IMR-90 (cell line): ENCODE measurements at regions not wholly inside any gene's neighbourhood (a gene's known extent, or its start where the extent isn't known, plus 50 kb on each side); places are given as distances from the start of the nearest gene placed in this dataset.

ENCODE experiments used
- ATAC-seq: fragments of 200-7000 bp; cut with Tn5 transposase; 2 replicates; pipeline ENCODE4 v1.9.1; 2020; ENCODE audit warnings: low read depth, mild to moderate bottlenecking, moderate library complexity
- BruUV-seq: library from RNA; stranded (reverse); fragments of 400-500 nt; replicated peaks from 2 replicates; lab custom pipeline; 2021; lab: Mats Ljungman, UMichigan
- CTCF ChIA-PET: fragments of 300-600 bp; formaldehyde crosslinking; extraction: SDS; loops from one replicate; lab custom pipeline; 2021; ENCODE audit warnings: antibody characterized with exemption; lab: Yijun Ruan, JAX
- POLR2A ChIA-PET: fragments of 300-600 bp; sonication (Branson Sonifier 250); formaldehyde crosslinking; loops from one replicate; lab custom pipeline; 2022; ENCODE audit warnings: antibody characterized with exemption; ENCODE audit not compliant: unreplicated experiment; lab: Charles Lee
- DNase-seq: peaks from one replicate; pipeline ENCODE4 v3.0.0; 2013
- H2AFZ ChIP-seq: replicated peaks from 2 replicates; pipeline ENCODE3; 2013; ENCODE audit warnings: low read length, mild to moderate bottlenecking; ENCODE audit not compliant: poor library complexity
- H2AK5ac ChIP-seq: 2 replicates; pipeline ENCODE4 v1.6.1; 2013; ENCODE audit warnings: low read depth, low read length, inconsistent platforms
- H2AK9ac ChIP-seq: replicated peaks from 2 replicates; pipeline ENCODE3; 2013; ENCODE audit warnings: mild to moderate bottlenecking, low read depth, low read length, moderate library complexity; ENCODE audit not compliant: poor library complexity
- H2BK120ac ChIP-seq: 2 replicates; pipeline ENCODE4 v1.6.1; 2013; ENCODE audit warnings: low read depth, low read length, inconsistent platforms
- H2BK15ac ChIP-seq: 3 replicates; pipeline ENCODE4 v1.6.1; 2013; ENCODE audit warnings: low read depth, low read length, inconsistent platforms
- H2BK20ac ChIP-seq: 2 replicates; pipeline ENCODE4 v1.6.1; 2013; ENCODE audit warnings: low read depth, mild to moderate bottlenecking, inconsistent platforms, low read length, moderate library complexity
- H2BK5ac ChIP-seq: 2 replicates; pipeline ENCODE4 v1.6.1; 2013; ENCODE audit warnings: mild to moderate bottlenecking, low read depth, low read length, inconsistent platforms; ENCODE audit not compliant: poor library complexity, severe bottlenecking
- H3K14ac ChIP-seq: replicated peaks from 2 replicates; pipeline ENCODE4 v1.6.1; 2013; ENCODE audit warnings: low read depth, low read length, inconsistent platforms
- H3K18ac ChIP-seq: 2 replicates; pipeline ENCODE4 v1.6.1; 2013; ENCODE audit warnings: low read depth, low read length, control low read depth
- H3K23ac ChIP-seq: 2 replicates; pipeline ENCODE4 v1.6.1; 2013; ENCODE audit warnings: low read depth, low read length, inconsistent platforms
- H3K27ac ChIP-seq: 2 replicates; pipeline ENCODE4 v1.5.1; 2013; ENCODE audit warnings: mild to moderate bottlenecking, control low read depth, low read length; ENCODE audit not compliant: insufficient read depth
- H3K27me3 ChIP-seq: 2 replicates; pipeline ENCODE4 v1.6.1; 2013; ENCODE audit warnings: low read length; ENCODE audit not compliant: control insufficient read depth, insufficient read depth
- H3K36me3 ChIP-seq: 2 replicates; pipeline ENCODE4 v1.6.1; 2013; ENCODE audit warnings: low read length, mixed read lengths; ENCODE audit not compliant: control insufficient read depth, insufficient read depth
- H3K4ac ChIP-seq: 2 replicates; pipeline ENCODE4 v1.6.1; 2013; ENCODE audit warnings: low read depth, low read length, inconsistent platforms
- H3K4me1 ChIP-seq: 2 replicates; pipeline ENCODE4 v1.6.1; 2013; ENCODE audit warnings: low read length, mixed read lengths; ENCODE audit not compliant: control insufficient read depth, insufficient read depth
- H3K4me2 ChIP-seq: 2 replicates; pipeline ENCODE4 v1.6.1; 2013; ENCODE audit warnings: low read depth, mild to moderate bottlenecking, control low read depth, low read length, moderate library complexity
- H3K4me3 ChIP-seq: 2 replicates; pipeline ENCODE4 v1.5.1; 2013; ENCODE audit warnings: low read depth, mild to moderate bottlenecking, control low read depth, low read length, moderate library complexity; ENCODE audit not compliant: insufficient read depth
- H3K56ac ChIP-seq: 2 replicates; pipeline ENCODE4 v1.6.1; 2013; ENCODE audit warnings: low read length, inconsistent platforms; ENCODE audit not compliant: insufficient read depth; ENCODE audit errors: extremely low read depth
- H3K79me1 ChIP-seq, 2 experiments: 2 replicates each; pipeline ENCODE4 v1.6.1; 2013; ENCODE audit warnings: low read length in 2 of 2, inconsistent platforms in 1 of 2, low read depth in 1 of 2
- H3K9ac ChIP-seq: 2 replicates; pipeline ENCODE4 v1.6.1; 2013; ENCODE audit warnings: low read depth, low read length, control low read depth
- H3K9me1 ChIP-seq: 2 replicates; pipeline ENCODE4 v1.6.1; 2013; ENCODE audit warnings: low read length, inconsistent platforms; ENCODE audit not compliant: insufficient read depth
- H3K9me3 ChIP-seq: 2 replicates; pipeline ENCODE4 v1.6.1; 2013; ENCODE audit warnings: low read length; ENCODE audit not compliant: control insufficient read depth, insufficient read depth
- H4K20me1 ChIP-seq: 2 replicates; pipeline ENCODE4 v1.6.1; 2013; ENCODE audit warnings: low read length, inconsistent platforms; ENCODE audit not compliant: insufficient read depth
- H4K5ac ChIP-seq: 2 replicates; pipeline ENCODE4 v1.6.1; 2013; ENCODE audit warnings: mild to moderate bottlenecking, low read depth, low read length, control low read depth
- H4K8ac ChIP-seq, 2 experiments: 2 replicates each; pipeline ENCODE4 v1.6.1; 2013; ENCODE audit warnings: low read depth in 2 of 2, low read length in 2 of 2, control low read depth in 1 of 2, inconsistent platforms in 1 of 2
- H4K91ac ChIP-seq: 2 replicates; pipeline ENCODE4 v1.6.1; 2013; ENCODE audit warnings: low read depth, low read length, inconsistent platforms; ENCODE audit not compliant: insufficient read depth
- BHLHE40 ChIP-seq: fragments of 150-350 bp; IDR thresholded peaks from 2 replicates; pipeline ENCODE4 v1.6.1; 2016; ENCODE audit warnings: mild to moderate bottlenecking, low read depth, low read length
- CEBPB ChIP-seq: IDR thresholded peaks from 2 replicates; pipeline ENCODE4 v1.6.1; 2012; ENCODE audit warnings: low read depth, low read length, improper control_type of control experiment
- CHD1 ChIP-seq: IDR thresholded peaks from 2 replicates; pipeline ENCODE4 v1.6.1; 2012; ENCODE audit warnings: low read depth, low read length, improper control_type of control experiment
- FOS ChIP-seq: fragments of 150-350 bp; IDR thresholded peaks from 2 replicates; pipeline ENCODE4 v1.6.1; 2016; ENCODE audit warnings: low read depth, low read length
- MAFK ChIP-seq: IDR thresholded peaks from 2 replicates; pipeline ENCODE4 v1.6.1; 2012; ENCODE audit warnings: low read depth, low read length, improper control_type of control experiment
- MAZ ChIP-seq: IDR thresholded peaks from 2 replicates; pipeline ENCODE4 v1.6.1; 2012; ENCODE audit warnings: low read depth, mild to moderate bottlenecking, low read length, improper control_type of control experiment, moderate library complexity, borderline replicate concordance
- MXI1 ChIP-seq: IDR thresholded peaks from 2 replicates; pipeline ENCODE4 v1.6.1; 2012; ENCODE audit warnings: low read depth, mild to moderate bottlenecking, low read length, moderate library complexity, borderline replicate concordance
- NFE2L2 ChIP-seq: fragments of 150-350 bp; IDR thresholded peaks from 2 replicates; pipeline ENCODE4 v1.6.1; 2016; ENCODE audit warnings: low read depth, mild to moderate bottlenecking, low read length
- POLR2A ChIP-seq: IDR thresholded peaks from 2 replicates; pipeline ENCODE4 v1.6.1; 2012; ENCODE audit warnings: mild to moderate bottlenecking, low read depth, low read length
- RAD21 ChIP-seq: IDR thresholded peaks from 2 replicates; pipeline ENCODE4 v1.6.1; 2012; ENCODE audit warnings: low read length, improper control_type of control experiment
- RCOR1 ChIP-seq: IDR thresholded peaks from 2 replicates; pipeline ENCODE4 v1.6.1; 2012; ENCODE audit warnings: mild to moderate bottlenecking, low read length, improper control_type of control experiment; ENCODE audit not compliant: insufficient replicate concordance
- RFX5 ChIP-seq: IDR thresholded peaks from 2 replicates; pipeline ENCODE4 v1.8.0; 2012; ENCODE audit warnings: low read depth, mild to moderate bottlenecking, low read length, moderate library complexity
- SMC3 ChIP-seq: fragments of 150-350 bp; IDR thresholded peaks from 2 replicates; pipeline ENCODE4 v1.6.1; 2016; ENCODE audit warnings: low read depth, mild to moderate bottlenecking, antibody characterized with exemption, low read length, moderate library complexity
- dilution Hi-C: fragments of 300-500 bp; cut with HindIII; formaldehyde crosslinking; loops from one replicate; pipeline ENCODE4 v1.14.3; 2018; ENCODE audit warnings: low sequenced_read_pairs; ENCODE audit not compliant: unreplicated experiment
- in situ Hi-C: fragments of 300-500 bp; cut with MboI; formaldehyde crosslinking; loops from 3 replicates; pipeline ENCODE4 v1.14.3; 2019; ENCODE audit warnings: low sequenced_read_pairs, inconsistent platforms, mixed read lengths
- intact Hi-C: fragments of 100-400 bp; cut with micrococcal nuclease; formaldehyde crosslinking; loops from 2 replicates; pipeline ENCODE4 v1.10.0; 2022
- TF ChIP-seq, protein P1 (sequence below): fragments of 150-350 bp; IDR thresholded peaks from 2 replicates; pipeline ENCODE4 v1.6.1; 2017; ENCODE audit warnings: mild to moderate bottlenecking, antibody characterized with exemption, low read length, low read depth
- TF ChIP-seq, protein P2 (sequence below): conservative IDR thresholded peaks from 2 replicates; pipeline ENCODE4 v1.5.1; 2012; ENCODE audit warnings: mild to moderate bottlenecking, low read depth, low read length, improper control_type of control experiment
- TF ChIP-seq, protein P3 (sequence below): fragments of 150-350 bp; IDR thresholded peaks from 2 replicates; pipeline ENCODE4 v1.6.1; 2016; ENCODE audit warnings: low read depth, mild to moderate bottlenecking, low read length, moderate library complexity, borderline replicate concordance

DNA sequence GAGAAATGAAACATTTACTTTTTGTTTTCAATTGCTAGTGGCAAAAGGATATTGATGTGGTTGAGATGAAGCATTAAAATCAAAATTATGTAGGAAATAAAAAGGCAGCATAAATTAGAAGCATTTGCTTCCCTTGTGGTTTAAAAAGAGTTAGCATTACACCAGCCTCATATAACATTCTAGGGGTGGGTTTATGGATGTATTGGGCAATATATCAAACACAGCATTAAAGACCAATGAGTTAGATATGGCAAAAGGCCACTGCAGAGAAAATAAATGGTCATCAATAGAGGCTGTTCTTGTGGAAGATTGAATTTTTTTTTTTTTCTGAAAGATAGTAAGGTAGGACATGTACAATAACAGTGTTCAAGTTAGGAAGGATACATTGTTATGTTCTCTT is 473.0 kb downstream of the TLR4 start:
- H2BK15ac ChIP-seq = no peak overlapping the region
- intact Hi-C loops (no loop called here), in situ Hi-C loops (no loop called here), dilution Hi-C loops (no loop called here)
- no peak overlapping the region for H2BK120ac ChIP-seq
- no peak overlapping the region for H4K91ac ChIP-seq
- BruUV-seq = no TSS peak
- POLR2A ChIA-PET = no interaction called here
- no peak overlapping the region for H3K4me2 ChIP-seq
- no peaks in the 10 kb centered on the region for H3K36me3 ChIP-seq
- H3K9me1 ChIP-seq = no peaks in the 10 kb centered on the region
- H3K4me3 ChIP-seq = no peak overlapping the region
- peaks cover 6% of the 10 kb centered on the region for H3K9me3 ChIP-seq
- H4K20me1 ChIP-seq = no peaks in the 10 kb centered on the region
- H3K4ac ChIP-seq = no peak overlapping the region
- no peak overlapping the region for H2AK5ac ChIP-seq
- H2AK9ac ChIP-seq = no peak overlapping the region
- no peak overlapping the region for H3K23ac ChIP-seq
- no peak overlapping the region for H2AFZ ChIP-seq
- ATAC-seq (no peak), DNase-seq (no peak)
- no peak overlapping the region for H4K5ac ChIP-seq
- no peak overlapping the region for H3K9ac ChIP-seq
- H3K27me3 ChIP-seq = no peaks in the 10 kb centered on the region
- H4K8ac ChIP-seq = no peak overlapping the region
- no peak overlapping the region for H3K27ac ChIP-seq
- TF ChIP-seq BHLHE40 (no peak), RAD21 (no peak), RFX5 (no peak), NFE2L2 (no peak), RCOR1 (no peak), MXI1 (no peak), POLR2A (no peak), CHD1 (no peak), FOS (no peak), MAFK (no peak), MAZ (no peak), CEBPB (no peak), SMC3 (no peak)
- TF ChIP-seq, protein P1, sequence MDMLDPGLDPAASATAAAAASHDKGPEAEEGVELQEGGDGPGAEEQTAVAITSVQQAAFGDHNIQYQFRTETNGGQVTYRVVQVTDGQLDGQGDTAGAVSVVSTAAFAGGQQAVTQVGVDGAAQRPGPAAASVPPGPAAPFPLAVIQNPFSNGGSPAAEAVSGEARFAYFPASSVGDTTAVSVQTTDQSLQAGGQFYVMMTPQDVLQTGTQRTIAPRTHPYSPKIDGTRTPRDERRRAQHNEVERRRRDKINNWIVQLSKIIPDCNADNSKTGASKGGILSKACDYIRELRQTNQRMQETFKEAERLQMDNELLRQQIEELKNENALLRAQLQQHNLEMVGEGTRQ = no peak
- TF ChIP-seq, protein P2, sequence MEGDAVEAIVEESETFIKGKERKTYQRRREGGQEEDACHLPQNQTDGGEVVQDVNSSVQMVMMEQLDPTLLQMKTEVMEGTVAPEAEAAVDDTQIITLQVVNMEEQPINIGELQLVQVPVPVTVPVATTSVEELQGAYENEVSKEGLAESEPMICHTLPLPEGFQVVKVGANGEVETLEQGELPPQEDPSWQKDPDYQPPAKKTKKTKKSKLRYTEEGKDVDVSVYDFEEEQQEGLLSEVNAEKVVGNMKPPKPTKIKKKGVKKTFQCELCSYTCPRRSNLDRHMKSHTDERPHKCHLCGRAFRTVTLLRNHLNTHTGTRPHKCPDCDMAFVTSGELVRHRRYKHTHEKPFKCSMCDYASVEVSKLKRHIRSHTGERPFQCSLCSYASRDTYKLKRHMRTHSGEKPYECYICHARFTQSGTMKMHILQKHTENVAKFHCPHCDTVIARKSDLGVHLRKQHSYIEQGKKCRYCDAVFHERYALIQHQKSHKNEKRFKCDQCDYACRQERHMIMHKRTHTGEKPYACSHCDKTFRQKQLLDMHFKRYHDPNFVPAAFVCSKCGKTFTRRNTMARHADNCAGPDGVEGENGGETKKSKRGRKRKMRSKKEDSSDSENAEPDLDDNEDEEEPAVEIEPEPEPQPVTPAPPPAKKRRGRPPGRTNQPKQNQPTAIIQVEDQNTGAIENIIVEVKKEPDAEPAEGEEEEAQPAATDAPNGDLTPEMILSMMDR = no peak
- TF ChIP-seq, protein P3, sequence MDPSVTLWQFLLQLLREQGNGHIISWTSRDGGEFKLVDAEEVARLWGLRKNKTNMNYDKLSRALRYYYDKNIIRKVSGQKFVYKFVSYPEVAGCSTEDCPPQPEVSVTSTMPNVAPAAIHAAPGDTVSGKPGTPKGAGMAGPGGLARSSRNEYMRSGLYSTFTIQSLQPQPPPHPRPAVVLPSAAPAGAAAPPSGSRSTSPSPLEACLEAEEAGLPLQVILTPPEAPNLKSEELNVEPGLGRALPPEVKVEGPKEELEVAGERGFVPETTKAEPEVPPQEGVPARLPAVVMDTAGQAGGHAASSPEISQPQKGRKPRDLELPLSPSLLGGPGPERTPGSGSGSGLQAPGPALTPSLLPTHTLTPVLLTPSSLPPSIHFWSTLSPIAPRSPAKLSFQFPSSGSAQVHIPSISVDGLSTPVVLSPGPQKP = no peak
- H2BK5ac ChIP-seq = no peak overlapping the region
- H3K14ac ChIP-seq = no peak overlapping the region
- no peak overlapping the region for H3K18ac ChIP-seq
- H3K4me1 ChIP-seq = no peaks in the 10 kb centered on the region
- H2BK20ac ChIP-seq = no peak overlapping the region
- H3K79me1 ChIP-seq = no peaks in the 10 kb centered on the region
- H3K56ac ChIP-seq = no peak overlapping the region
- CTCF ChIA-PET = no interaction called here
